ENCODE measurements at regions not wholly inside any gene's neighbourhood (a gene's known extent, or its start where the extent isn't known, plus 50 kb on each side); places are given as distances from the start of the nearest gene placed in this dataset.

GRCh38 chr4:4948370-4948769 lies 70.9 kb downstream of the CYTL1 start:
- CTCF ChIA-PET (ENCODE audit: low intra/inter-chr PET ratio, low total read pairs): no interaction called here

More at GRCh38 chr4:4948370-4948769, 70.9 kb downstream of the CYTL1 start:
- DNase-seq (ENCODE audit: low spot score) (no peak), ATAC-seq (no peak), FAIRE-seq (no peak)
- Histone ChIP-seq H3K36me3 (replicated peaks in 1 of 2; ENCODE audit: control insufficient read depth in 1 of 2, insufficient read depth in 2 of 2, low read length in 2 of 2) (no peaks in the 10 kb centered on the region), H4K20me1 (ENCODE audit: insufficient read depth, low read length) (no peaks in the 10 kb centered on the region), H3K27ac (ENCODE audit: extremely low read length, insufficient read depth, low read length) (no peak overlapping the region), H3K79me2 (ENCODE audit: insufficient read depth, low read length) (no peaks in the 10 kb centered on the region), H3K9ac (ENCODE audit: insufficient read depth, low read depth, low read length) (no peak overlapping the region), H2AFZ (ENCODE audit: low read length) (no peak overlapping the region), H3K4me1 (ENCODE audit: insufficient read depth, low read length) (no peaks in the 10 kb centered on the region), H3K4me2 (ENCODE audit: low read depth, low read length) (no peak overlapping the region), H3K27me3 (ENCODE audit: control insufficient read depth in 1 of 2, insufficient read depth in 2 of 2, low read length in 2 of 2) (peaks cover 1 to 15% of the 10 kb centered on the region in 2 experiments; a peak in 2 of 5 replicates), H3K4me3 (replicated peaks in 1 of 3; ENCODE audit: insufficient read depth in 1 of 3, low read depth in 2 of 3, low read length in 3 of 3) (no peak overlapping the region), H3K9me3 (ENCODE audit: low read length) (peaks cover 7% of the 10 kb centered on the region; the same call in 1 of the 2 replicates)
- intact Hi-C loops (cut with micrococcal nuclease; ENCODE audit: unreplicated experiment) (no loop called here), in situ Hi-C loops (cut with HindIII; ENCODE audit: extremely low pct_ligation_motif_present, low pct_unique_long_range_greater_than_20kb) (no loop called here)
- 27% methylated on average over 3 of the region's 3 CpGs for WGBS (ENCODE audit: low lambda C conversion rate)
- no TSS peak for BruUV-seq (replicated peaks)
- POLR2A ChIA-PET: no interaction called here
- TF ChIP-seq ZNF484 (CRISPR knock-in tag; IDR thresholded peaks at IDR 0.05; ENCODE audit: borderline replicate concordance, low read depth): no peak
- no peak for TF ChIP-seq ZNF33B (CRISPR knock-in tag; IDR thresholded peaks at IDR 0.05)
- TF ChIP-seq EP300 (IDR thresholded peaks at IDR 0.05; ENCODE audit: low read depth in 2 of 2, low read length in 2 of 2): no peak
- no peak for TF ChIP-seq EP300 (CRISPR knock-in tag; IDR thresholded peaks at IDR 0.05; ENCODE audit: borderline replicate concordance)
- no peak for TF ChIP-seq ZNF564 (CRISPR knock-in tag; IDR thresholded peaks at IDR 0.05)
- TF ChIP-seq ZNF724P (CRISPR knock-in tag; IDR thresholded peaks at IDR 0.05; ENCODE audit: borderline replicate concordance): no peak
- TF ChIP-seq ARNT2 (CRISPR knock-in tag; IDR thresholded peaks at IDR 0.05; ENCODE audit: low read depth): no peak
- TF ChIP-seq NFAT5 (CRISPR knock-in tag; IDR thresholded peaks at IDR 0.05): no peak
- TF ChIP-seq PAX8 (CRISPR knock-in tag; IDR thresholded peaks at IDR 0.05; ENCODE audit: borderline replicate concordance): no peak
- TF ChIP-seq ZBTB7A (CRISPR knock-in tag; IDR thresholded peaks at IDR 0.05): no peak
- TF ChIP-seq SRF (IDR thresholded peaks at IDR 0.05; ENCODE audit: low read depth, low read length): no peak
- no peak for TF ChIP-seq HMGXB3 (CRISPR knock-in tag; IDR thresholded peaks at IDR 0.05; ENCODE audit: borderline replicate concordance)
- no peak for TF ChIP-seq SMYD3 (CRISPR knock-in tag; IDR thresholded peaks at IDR 0.05)
- no peak for TF ChIP-seq FOXC1 (CRISPR knock-in tag; IDR thresholded peaks at IDR 0.05; ENCODE audit: borderline replicate concordance)
- TF ChIP-seq FOXM1 (CRISPR knock-in tag; IDR thresholded peaks at IDR 0.05): no peak
- TF ChIP-seq GPN1 (CRISPR knock-in tag; IDR thresholded peaks at IDR 0.05; ENCODE audit: borderline replicate concordance): no peak
